Epithelial cell of esophagus (primary cell): ENCODE measurements at regions not wholly inside any gene's neighbourhood (a gene's known extent, or its start where the extent isn't known, plus 50 kb on each side); places are given as distances from the start of the nearest gene placed in this dataset.

Source experiments
- DNase-seq: peaks from one replicate; pipeline ENCODE4 v3.0.0; 2010; ENCODE audit warnings: low read depth
- H3K4me3 ChIP-seq: 2 replicates; pipeline ENCODE4 v1.5.1; 2011; ENCODE audit warnings: mild to moderate bottlenecking, low read length, control low read depth
- TF ChIP-seq, protein P1 (sequence below): IDR thresholded peaks from 2 replicates; pipeline ENCODE4 v1.5.1; 2011; ENCODE audit warnings: low read depth, mild to moderate bottlenecking, low read length, control low read depth, inconsistent platforms; ENCODE audit not compliant: insufficient read depth; ENCODE audit errors: missing control alignments

DNA sequence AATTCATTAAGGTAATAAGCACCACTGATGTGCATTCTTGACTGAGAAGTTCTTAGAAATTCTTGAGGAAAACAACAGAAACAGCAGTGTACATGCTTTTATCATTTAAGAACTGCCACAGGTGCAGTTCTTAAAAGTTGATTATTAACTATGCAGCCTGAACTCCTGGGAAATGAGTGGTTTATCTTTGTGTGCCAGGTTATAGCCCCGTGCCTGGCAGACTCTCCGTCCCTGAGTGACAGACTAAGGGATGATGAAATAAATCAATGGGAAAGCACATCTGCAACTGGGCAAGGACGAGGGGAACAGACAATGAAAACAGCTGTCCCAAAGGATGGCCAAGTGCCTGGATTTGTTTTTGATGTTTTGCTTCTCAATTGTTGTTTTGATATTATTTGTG lies 84.4 kb upstream of the SPATA13 start:
- DNase-seq = no peak
- H3K4me3 ChIP-seq = no peak overlapping the region
- TF ChIP-seq, protein P1, sequence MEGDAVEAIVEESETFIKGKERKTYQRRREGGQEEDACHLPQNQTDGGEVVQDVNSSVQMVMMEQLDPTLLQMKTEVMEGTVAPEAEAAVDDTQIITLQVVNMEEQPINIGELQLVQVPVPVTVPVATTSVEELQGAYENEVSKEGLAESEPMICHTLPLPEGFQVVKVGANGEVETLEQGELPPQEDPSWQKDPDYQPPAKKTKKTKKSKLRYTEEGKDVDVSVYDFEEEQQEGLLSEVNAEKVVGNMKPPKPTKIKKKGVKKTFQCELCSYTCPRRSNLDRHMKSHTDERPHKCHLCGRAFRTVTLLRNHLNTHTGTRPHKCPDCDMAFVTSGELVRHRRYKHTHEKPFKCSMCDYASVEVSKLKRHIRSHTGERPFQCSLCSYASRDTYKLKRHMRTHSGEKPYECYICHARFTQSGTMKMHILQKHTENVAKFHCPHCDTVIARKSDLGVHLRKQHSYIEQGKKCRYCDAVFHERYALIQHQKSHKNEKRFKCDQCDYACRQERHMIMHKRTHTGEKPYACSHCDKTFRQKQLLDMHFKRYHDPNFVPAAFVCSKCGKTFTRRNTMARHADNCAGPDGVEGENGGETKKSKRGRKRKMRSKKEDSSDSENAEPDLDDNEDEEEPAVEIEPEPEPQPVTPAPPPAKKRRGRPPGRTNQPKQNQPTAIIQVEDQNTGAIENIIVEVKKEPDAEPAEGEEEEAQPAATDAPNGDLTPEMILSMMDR = no peak

DNA sequence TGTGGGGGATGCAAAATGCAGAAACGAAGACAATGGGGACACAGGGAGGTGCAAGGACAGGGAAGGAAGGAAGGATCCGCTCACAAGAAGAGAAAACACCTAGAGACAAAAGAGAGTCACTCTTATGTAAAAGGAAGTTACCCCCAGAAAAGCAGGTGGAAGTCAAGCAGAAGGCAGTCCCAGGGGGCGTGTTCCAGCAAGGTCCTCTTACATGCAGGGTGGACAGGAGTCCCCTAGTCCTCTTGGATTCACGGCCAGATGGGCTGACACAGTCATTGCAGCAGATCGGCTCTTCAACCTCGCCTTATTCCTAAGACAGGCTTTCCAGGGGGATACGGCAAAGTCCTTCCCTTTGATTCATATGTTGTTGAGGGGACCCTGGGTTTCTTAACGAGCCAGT lies 83.9 kb upstream of the SPATA13 start:
- no peak for DNase-seq
- TF ChIP-seq, protein P1 = no peak
- H3K4me3 ChIP-seq = no peak overlapping the region

DNA sequence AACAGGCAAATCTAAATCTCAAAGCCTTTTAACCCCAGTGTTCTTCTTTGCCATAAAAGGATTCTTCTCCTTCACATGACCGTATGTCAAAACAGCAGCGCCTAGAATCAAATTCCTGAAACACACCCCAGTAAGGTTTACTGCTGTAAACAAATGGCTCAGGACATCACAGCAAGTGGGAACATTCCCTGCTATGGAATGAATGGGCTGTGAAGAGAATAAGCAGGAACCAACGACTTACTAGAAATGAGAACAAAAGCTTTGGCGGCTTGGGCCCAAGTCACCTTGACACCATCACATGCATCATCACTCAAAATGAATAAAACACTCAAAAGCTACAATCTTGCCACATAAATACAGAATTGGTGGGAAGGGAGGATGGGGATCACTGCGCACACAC lies 80.4 kb upstream of the SPATA13 start:
- DNase-seq = no peak
- no peak overlapping the region for H3K4me3 ChIP-seq
- TF ChIP-seq, protein P1 = no peak

DNA sequence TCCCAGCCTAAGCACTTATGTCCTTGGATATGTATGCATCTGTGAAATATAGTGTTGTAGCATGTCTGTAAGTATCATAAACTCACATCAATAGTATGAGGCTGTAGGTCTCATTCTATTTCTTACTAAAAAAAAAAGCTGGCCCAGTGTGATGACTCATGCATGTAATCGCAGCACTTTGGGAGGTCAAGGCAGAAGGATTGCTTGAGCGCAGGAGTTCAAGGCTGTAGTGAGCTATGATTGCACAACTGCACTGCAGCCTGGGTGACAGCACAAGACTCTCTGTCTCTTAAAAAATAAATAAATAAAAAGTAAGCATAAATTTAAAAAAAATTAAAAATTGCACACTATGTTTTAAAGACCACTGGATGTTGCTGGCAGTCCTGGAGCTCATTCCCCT lies 79.1 kb upstream of the SPATA13 start:
- TF ChIP-seq, protein P1 = no peak
- H3K4me3 ChIP-seq = no peak overlapping the region
- no peak for DNase-seq

DNA sequence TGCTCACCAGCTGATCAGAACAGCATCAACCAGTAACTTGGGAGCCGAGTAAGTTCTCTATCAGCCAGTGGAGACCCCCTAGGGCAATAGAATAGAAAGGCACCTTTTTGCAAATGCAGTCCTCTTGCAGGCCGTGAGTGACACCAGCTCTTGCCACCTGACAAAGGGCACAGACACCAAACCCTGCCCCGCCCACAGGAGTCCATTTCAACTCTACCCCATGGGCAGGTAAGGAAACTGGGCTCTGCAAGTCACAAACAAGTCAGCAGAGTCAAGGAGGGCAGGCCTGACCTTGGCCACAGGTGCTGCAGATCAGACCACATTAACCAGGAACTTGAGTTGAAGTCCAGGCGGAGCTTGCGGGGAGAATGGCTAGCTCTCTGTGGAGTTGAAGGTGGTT lies 77.4 kb upstream of the SPATA13 start:
- TF ChIP-seq, protein P1 = no peak
- H3K4me3 ChIP-seq = no peak overlapping the region
- DNase-seq = no peak

DNA sequence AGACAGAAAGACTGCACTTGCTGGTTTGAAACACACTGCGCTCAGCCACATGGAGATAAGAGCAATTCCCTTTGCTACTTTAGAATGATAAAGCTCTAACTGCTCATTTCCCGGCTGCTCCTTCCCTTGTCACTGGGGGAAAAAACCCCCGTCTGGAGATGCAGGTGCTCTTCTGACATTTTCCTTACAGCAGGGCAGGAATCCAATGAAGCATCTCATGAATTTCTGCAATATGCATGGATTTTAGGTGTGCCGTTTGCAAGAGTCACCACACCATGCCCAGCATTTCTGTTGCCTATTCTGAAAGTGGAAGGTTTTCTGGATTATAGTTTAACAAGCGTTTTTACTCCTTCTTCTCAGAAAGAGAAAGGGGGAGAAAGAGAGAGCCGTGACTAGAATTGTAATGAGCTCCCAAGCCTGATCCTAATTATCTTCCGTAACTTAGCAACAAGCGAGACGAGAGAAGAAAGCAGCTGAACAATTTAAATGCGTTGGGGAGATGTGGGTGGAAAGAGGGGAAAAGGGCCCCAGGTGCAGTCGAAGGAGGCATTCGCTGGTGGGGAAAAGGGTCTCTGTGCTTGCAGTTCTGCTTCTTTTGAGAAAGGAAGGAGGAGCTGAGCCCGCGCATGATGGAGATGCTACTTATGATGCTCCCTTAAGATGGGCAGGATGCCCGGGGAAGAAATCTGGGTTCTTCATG lies 76.6 kb upstream of the SPATA13 start:
- DNase-seq = no peak
- TF ChIP-seq, protein P1 = no peak
- H3K4me3 ChIP-seq = no peak overlapping the region

DNA sequence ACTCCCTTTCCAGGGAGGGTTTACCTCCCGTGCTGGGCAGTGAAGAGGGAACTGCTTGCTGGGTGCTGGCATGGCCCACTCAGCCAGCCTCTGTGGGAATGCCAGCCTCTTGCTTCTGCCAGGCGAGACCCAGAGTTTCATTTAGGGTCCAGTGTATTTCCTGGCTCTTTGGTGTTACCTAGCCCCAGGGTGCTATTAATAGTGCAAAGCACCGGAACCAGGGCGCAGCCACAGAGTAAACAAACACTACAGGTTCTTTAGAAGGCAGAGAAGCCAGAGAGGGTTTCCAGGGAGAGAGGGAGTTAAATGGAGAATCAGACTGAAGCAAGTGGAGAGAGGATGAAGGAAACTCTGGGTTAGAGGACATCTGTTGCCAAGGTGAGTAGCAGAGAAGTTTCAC lies 74.9 kb upstream of the SPATA13 start:
- no peak overlapping the region for H3K4me3 ChIP-seq
- no peak for DNase-seq
- TF ChIP-seq, protein P1 = no peak
